HCT116 (cell line): ENCODE measurements at regions not wholly inside any gene's neighbourhood (a gene's known extent, or its start where the extent isn't known, plus 50 kb on each side); places are given as distances from the start of the nearest gene placed in this dataset.

Experiments
- CTCF ChIP-seq, 3 experiments: fragments of 200-600 bp in 1 of 3; sonication (generic) in 1 of 3; IDR thresholded peaks in 2 of 3; conservative IDR thresholded peaks in 1 of 3; 2 replicates each; pipeline ENCODE4 v1.5.1; 2012 to 2017; ENCODE audit warnings: low read depth in 2 of 3, low read length in 2 of 3, antibody characterized with exemption in 1 of 3, borderline replicate concordance in 1 of 3, control low read depth in 1 of 3, mild to moderate bottlenecking in 1 of 3, mixed read lengths in 1 of 3, mixed run types in 1 of 3, moderate library complexity in 1 of 3; ENCODE audit not compliant: insufficient read depth in 1 of 3
- POLR2A ChIP-seq: IDR thresholded peaks from 2 replicates; pipeline ENCODE4 v1.7.0; 2011; ENCODE audit warnings: borderline replicate concordance; ENCODE audit not compliant: insufficient read depth, insufficient read length; ENCODE audit errors: extremely low read depth
- TF ChIP-seq, protein P1 (sequence below): IDR thresholded peaks from 2 replicates; pipeline ENCODE4 v1.6.1; 2011; ENCODE audit warnings: mild to moderate bottlenecking, low read length, moderate library complexity; ENCODE audit not compliant: insufficient replicate concordance; ENCODE audit errors: extremely low read depth

DNA sequence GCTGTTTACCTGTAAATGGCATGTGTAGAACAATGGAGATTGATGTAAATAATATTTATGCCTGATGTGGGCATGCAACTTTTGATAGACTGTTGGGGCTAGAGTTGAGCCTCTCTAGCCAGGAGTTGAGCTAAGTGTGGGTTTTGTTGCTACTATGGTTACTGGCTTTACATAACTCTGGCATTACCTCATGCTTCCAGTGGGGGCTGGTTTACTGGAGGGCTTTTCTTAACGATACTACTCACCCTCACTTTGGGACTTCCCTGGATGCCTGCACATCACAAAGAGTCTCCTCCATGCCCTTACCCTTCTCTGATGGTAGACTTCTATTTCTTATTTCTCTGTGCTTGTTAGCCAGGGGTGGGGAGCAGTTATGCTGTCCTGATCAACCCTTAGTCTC lies 524.6 kb upstream of the CDH4 start:
- TF ChIP-seq POLR2A (no peak), CTCF (IDR thresholded peaks at IDR 0.05 in 2 of 3, conservative IDR thresholded peaks at IDR 0.05 in 1 of 3; ENCODE audit: borderline replicate concordance in 1 of 3, insufficient read depth in 1 of 3, low read depth in 2 of 3, low read length in 2 of 3) (no peak)
- TF ChIP-seq, protein P1, sequence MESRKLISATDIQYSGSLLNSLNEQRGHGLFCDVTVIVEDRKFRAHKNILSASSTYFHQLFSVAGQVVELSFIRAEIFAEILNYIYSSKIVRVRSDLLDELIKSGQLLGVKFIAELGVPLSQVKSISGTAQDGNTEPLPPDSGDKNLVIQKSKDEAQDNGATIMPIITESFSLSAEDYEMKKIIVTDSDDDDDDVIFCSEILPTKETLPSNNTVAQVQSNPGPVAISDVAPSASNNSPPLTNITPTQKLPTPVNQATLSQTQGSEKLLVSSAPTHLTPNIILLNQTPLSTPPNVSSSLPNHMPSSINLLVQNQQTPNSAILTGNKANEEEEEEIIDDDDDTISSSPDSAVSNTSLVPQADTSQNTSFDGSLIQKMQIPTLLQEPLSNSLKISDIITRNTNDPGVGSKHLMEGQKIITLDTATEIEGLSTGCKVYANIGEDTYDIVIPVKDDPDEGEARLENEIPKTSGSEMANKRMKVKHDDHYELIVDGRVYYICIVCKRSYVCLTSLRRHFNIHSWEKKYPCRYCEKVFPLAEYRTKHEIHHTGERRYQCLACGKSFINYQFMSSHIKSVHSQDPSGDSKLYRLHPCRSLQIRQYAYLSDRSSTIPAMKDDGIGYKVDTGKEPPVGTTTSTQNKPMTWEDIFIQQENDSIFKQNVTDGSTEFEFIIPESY: no peak
